Bronchial epithelial cell (primary cell): ENCODE measurements at regions not wholly inside any gene's neighbourhood (a gene's known extent, or its start where the extent isn't known, plus 50 kb on each side); places are given as distances from the start of the nearest gene placed in this dataset.

Experiments
- DNase-seq: peaks from one replicate; pipeline ENCODE4 v3.0.0-alpha.2; 2010; ENCODE audit warnings: low read depth
- FAIRE-seq: peaks from 2 replicates; lab custom pipeline; 2011; peaks lifted over from hg19 to GRCh38; lab: Jason Lieb, UNC
- H3K27me3 ChIP-seq: 2 replicates; pipeline ENCODE4 v1.5.1; 2011; ENCODE audit warnings: low read length; ENCODE audit not compliant: control insufficient read depth, insufficient read depth
- H3K36me3 ChIP-seq: 2 replicates; pipeline ENCODE4 v1.5.1; 2011; ENCODE audit warnings: low read length; ENCODE audit not compliant: control insufficient read depth, insufficient read depth
- H3K4me3 ChIP-seq: 2 replicates; pipeline ENCODE4 v1.5.1; 2011; ENCODE audit warnings: mild to moderate bottlenecking, low read depth, low read length, control low read depth
- CTCF ChIP-seq: IDR thresholded peaks from 2 replicates; pipeline ENCODE4 v1.5.1; 2011; ENCODE audit warnings: mild to moderate bottlenecking, moderate library complexity, low read length, control low read depth, inconsistent platforms; ENCODE audit not compliant: insufficient read depth, severe bottlenecking

DNA sequence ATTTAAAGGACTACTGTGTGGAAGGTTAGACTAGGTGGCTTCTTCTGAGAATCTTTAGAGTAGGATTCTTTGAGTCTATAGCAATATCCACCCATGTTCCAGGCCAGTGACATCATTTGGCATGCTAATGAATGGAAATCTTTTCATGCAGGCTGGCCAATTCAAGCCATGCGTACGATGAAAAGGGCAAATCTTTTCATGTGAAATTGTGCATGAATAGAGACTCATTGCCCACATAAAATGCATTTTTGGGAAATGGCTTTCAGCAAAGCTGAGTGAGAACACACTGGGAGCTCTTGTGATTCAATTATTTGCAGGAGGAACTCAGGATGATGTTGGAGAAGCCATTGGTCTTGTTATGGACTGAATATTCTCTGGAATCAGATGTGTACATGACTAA lies 324.9 kb upstream of the DAB1 start:
- H3K36me3 ChIP-seq: no peaks in the 10 kb centered on the region
- FAIRE-seq (no peak), DNase-seq (no peak)
- TF ChIP-seq CTCF: no peak
- no peak overlapping the region for H3K4me3 ChIP-seq
- H3K27me3 ChIP-seq: no peaks in the 10 kb centered on the region

- no peak for FAIRE-seq
- Histone ChIP-seq H3K4me3 (no peak overlapping the region), H3K27me3 (no peaks in the 10 kb centered on the region), H3K36me3 (no peaks in the 10 kb centered on the region)
- no peak for DNase-seq
- TF ChIP-seq CTCF: no peak
Observed at GRCh38 chr1:57747818-57748217, 324.0 kb upstream of the DAB1 start.

DNA sequence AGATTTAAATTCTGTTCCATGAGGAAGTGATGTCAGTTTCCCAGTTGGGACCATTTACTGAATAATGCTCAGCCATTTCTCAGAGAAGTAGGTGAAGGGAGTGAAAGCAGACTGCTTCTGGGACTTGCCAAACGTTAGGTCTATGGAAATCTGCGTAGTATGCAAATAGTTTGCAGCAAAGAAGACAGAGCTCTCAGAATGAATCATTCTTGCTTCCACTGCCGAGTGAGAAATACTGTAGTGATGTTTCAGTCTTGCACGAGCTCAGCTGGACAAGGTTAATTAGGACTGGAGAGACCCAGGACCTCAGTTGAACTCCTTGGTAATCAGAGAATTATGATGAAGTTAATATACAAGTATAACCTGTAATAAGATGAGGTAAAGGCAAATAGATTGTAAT lies 317.7 kb upstream of the DAB1 start:
- FAIRE-seq: no peak

GRCh38 chr1:57736940-57737339 lies 313.1 kb upstream of the DAB1 start:
- no peak for FAIRE-seq
- no peak for TF ChIP-seq CTCF
- Histone ChIP-seq H3K4me3 (no peak overlapping the region), H3K27me3 (no peaks in the 10 kb centered on the region), H3K36me3 (no peaks in the 10 kb centered on the region)
- no peak for DNase-seq

More for the DNA sequence above, 317.7 kb upstream of the DAB1 start:
- no peak overlapping the region for H3K4me3 ChIP-seq
- no peak for DNase-seq
- H3K27me3 ChIP-seq: no peaks in the 10 kb centered on the region
- TF ChIP-seq CTCF: no peak
- no peaks in the 10 kb centered on the region for H3K36me3 ChIP-seq

GRCh38 chr1:57729181-57729580 lies 305.3 kb upstream of the DAB1 start:
- no peaks in the 10 kb centered on the region for H3K27me3 ChIP-seq
- TF ChIP-seq CTCF: no peak
- no peak for FAIRE-seq

GRCh38 chr1:57727121-57727520 lies 303.3 kb upstream of the DAB1 start:
- DNase-seq: no peak
- no peaks in the 10 kb centered on the region for H3K27me3 ChIP-seq
- H3K36me3 ChIP-seq: no peaks in the 10 kb centered on the region
- H3K4me3 ChIP-seq: no peak overlapping the region
- TF ChIP-seq CTCF: no peak
- no peak for FAIRE-seq

More at GRCh38 chr1:57729181-57729580, 305.3 kb upstream of the DAB1 start:
- H3K4me3 ChIP-seq: no peak overlapping the region
- H3K36me3 ChIP-seq: no peaks in the 10 kb centered on the region
- DNase-seq: no peak
